ENCODE measurements at regions not wholly inside any gene's neighbourhood (a gene's known extent, or its start where the extent isn't known, plus 50 kb on each side); places are given as distances from the start of the nearest gene placed in this dataset.

DNA sequence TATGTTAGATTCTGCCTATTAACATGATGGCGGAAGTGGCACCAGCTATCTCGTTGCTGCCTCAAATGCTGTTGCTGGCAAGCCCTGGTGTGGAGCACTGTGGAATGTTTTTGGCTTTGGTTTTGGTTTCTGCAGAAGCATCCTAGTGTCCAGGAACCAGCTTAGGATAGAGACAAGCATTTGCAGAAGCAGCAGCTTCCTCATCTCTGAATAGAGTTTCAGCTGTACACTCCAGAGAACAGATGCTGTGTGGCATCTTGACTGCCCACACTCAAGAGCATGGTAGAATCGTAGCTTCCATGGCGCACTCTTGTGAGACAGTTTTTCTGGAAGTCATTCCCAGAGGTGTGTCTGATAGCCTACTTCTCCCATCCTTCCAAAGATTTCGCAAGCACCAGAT is 145.3 kb upstream of the RXFP2 start:
- Histone ChIP-seq H3K4me1 (ENCODE audit: control insufficient read depth, extremely low read depth, insufficient read depth, low read length) (no peaks in the 10 kb centered on the region), H3K27ac (ENCODE audit: insufficient read depth, low read length) (no peak overlapping the region), H3K9me3 (ENCODE audit: control insufficient read depth, insufficient read depth, low read depth, low read length) (no peaks in the 10 kb centered on the region), H3K9ac (ENCODE audit: insufficient read depth, low read length) (no peak overlapping the region), H3K4me2 (ENCODE audit: extremely low read depth, insufficient read depth, low read length) (no peak overlapping the region), H3K36me3 (ENCODE audit: control insufficient read depth, insufficient read depth, low read length) (no peaks in the 10 kb centered on the region), H4K20me1 (ENCODE audit: control insufficient read depth, extremely low read depth, insufficient read depth, low read length) (no peaks in the 10 kb centered on the region), H3K27me3 (ENCODE audit: control insufficient read depth, insufficient read depth, low read length) (no peaks in the 10 kb centered on the region), H3K4me3 (replicated peaks in 1 of 4; ENCODE audit: control extremely low read depth in 1 of 4, insufficient read depth in 1 of 4, low read depth in 3 of 4, low read length in 4 of 4) (no peak overlapping the region), H3K79me2 (ENCODE audit: control insufficient read depth, insufficient read depth, low read length) (no peaks in the 10 kb centered on the region), H2AFZ (ENCODE audit: low read length) (no peak overlapping the region)
- DNase-seq (ENCODE audit: low read depth in 2 of 2), result no peak
- TF ChIP-seq, protein P1, sequence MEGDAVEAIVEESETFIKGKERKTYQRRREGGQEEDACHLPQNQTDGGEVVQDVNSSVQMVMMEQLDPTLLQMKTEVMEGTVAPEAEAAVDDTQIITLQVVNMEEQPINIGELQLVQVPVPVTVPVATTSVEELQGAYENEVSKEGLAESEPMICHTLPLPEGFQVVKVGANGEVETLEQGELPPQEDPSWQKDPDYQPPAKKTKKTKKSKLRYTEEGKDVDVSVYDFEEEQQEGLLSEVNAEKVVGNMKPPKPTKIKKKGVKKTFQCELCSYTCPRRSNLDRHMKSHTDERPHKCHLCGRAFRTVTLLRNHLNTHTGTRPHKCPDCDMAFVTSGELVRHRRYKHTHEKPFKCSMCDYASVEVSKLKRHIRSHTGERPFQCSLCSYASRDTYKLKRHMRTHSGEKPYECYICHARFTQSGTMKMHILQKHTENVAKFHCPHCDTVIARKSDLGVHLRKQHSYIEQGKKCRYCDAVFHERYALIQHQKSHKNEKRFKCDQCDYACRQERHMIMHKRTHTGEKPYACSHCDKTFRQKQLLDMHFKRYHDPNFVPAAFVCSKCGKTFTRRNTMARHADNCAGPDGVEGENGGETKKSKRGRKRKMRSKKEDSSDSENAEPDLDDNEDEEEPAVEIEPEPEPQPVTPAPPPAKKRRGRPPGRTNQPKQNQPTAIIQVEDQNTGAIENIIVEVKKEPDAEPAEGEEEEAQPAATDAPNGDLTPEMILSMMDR (conservative IDR thresholded peaks at IDR 0.05 in 1 of 2, IDR thresholded peaks at IDR 0.05 in 1 of 2; ENCODE audit: low read depth in 1 of 2, low read length in 2 of 2), result no peak
- no peak for TF ChIP-seq EZH2 (IDR thresholded peaks at IDR 0.05; ENCODE audit: low read length, missing control alignments)

DNA sequence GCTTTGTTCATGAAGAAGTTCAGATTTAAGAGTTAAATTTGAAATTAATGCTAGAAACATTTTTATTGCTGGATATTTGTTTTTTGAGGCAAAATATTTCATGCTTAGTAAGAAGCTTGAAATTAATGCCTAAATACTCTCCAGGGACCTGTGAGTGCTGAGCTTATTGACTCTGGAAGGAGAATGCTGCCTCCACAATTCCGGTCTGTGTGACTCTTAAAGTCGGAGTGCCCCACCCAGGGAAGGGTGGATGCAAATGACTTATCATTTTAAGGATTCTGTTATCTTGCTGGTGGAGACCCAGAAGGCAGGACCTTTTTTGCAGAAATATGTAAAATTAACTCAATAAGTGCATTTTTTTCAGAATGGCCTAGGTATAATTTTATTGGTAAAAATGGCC is 143.8 kb upstream of the RXFP2 start:
- H3K27ac ChIP-seq (ENCODE audit: insufficient read depth, low read length), result no peak overlapping the region
- H3K9ac ChIP-seq (ENCODE audit: insufficient read depth, low read length), result no peak overlapping the region
- H3K36me3 ChIP-seq (ENCODE audit: control insufficient read depth, insufficient read depth, low read length), result no peaks in the 10 kb centered on the region
- DNase-seq (ENCODE audit: low read depth in 2 of 2), result no peak
- no peaks in the 10 kb centered on the region for H3K27me3 ChIP-seq (ENCODE audit: control insufficient read depth, insufficient read depth, low read length)
- H3K79me2 ChIP-seq (ENCODE audit: control insufficient read depth, insufficient read depth, low read length), result no peaks in the 10 kb centered on the region
- TF ChIP-seq EZH2 (IDR thresholded peaks at IDR 0.05; ENCODE audit: low read length, missing control alignments), result no peak
- TF ChIP-seq, protein P1 (conservative IDR thresholded peaks at IDR 0.05 in 1 of 2, IDR thresholded peaks at IDR 0.05 in 1 of 2; ENCODE audit: low read depth in 1 of 2, low read length in 2 of 2), result no peak
- no peaks in the 10 kb centered on the region for H3K4me1 ChIP-seq (ENCODE audit: control insufficient read depth, extremely low read depth, insufficient read depth, low read length)
- H3K9me3 ChIP-seq (ENCODE audit: control insufficient read depth, insufficient read depth, low read depth, low read length), result no peaks in the 10 kb centered on the region
- H4K20me1 ChIP-seq (ENCODE audit: control insufficient read depth, extremely low read depth, insufficient read depth, low read length), result no peaks in the 10 kb centered on the region
- H2AFZ ChIP-seq (ENCODE audit: low read length), result no peak overlapping the region
- H3K4me3 ChIP-seq (replicated peaks in 1 of 4; ENCODE audit: control extremely low read depth in 1 of 4, insufficient read depth in 1 of 4, low read depth in 3 of 4, low read length in 4 of 4), result no peak overlapping the region
- no peak overlapping the region for H3K4me2 ChIP-seq (ENCODE audit: extremely low read depth, insufficient read depth, low read length)

DNA sequence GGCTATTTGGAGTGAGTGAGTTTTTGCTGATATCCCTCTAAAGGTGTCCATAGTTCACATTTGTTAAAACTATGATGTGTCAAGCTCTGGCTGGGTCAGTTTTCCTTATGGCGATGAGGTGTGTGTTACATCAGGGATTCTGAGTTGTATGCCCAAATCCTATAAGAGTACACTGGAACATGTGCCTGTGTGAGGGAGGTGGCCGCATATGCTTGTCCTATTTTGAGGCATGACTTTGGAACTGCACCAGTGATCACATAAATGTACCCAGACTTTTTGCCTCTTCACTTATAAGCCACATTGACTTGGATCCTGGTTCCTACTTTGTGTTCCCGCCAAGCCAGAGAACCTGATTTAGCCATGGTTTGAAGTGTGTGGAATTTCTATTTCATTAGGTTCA is 140.3 kb upstream of the RXFP2 start:
- Histone ChIP-seq H3K4me1 (ENCODE audit: control insufficient read depth, extremely low read depth, insufficient read depth, low read length) (no peaks in the 10 kb centered on the region), H3K4me3 (replicated peaks in 1 of 4; ENCODE audit: control extremely low read depth in 1 of 4, insufficient read depth in 1 of 4, low read depth in 3 of 4, low read length in 4 of 4) (no peak overlapping the region), H3K27ac (ENCODE audit: insufficient read depth, low read length) (no peak overlapping the region), H3K36me3 (ENCODE audit: control insufficient read depth, insufficient read depth, low read length) (no peaks in the 10 kb centered on the region), H3K9ac (ENCODE audit: insufficient read depth, low read length) (no peak overlapping the region), H4K20me1 (ENCODE audit: control insufficient read depth, extremely low read depth, insufficient read depth, low read length) (no peaks in the 10 kb centered on the region), H3K9me3 (ENCODE audit: control insufficient read depth, insufficient read depth, low read depth, low read length) (no peaks in the 10 kb centered on the region), H3K4me2 (ENCODE audit: extremely low read depth, insufficient read depth, low read length) (no peak overlapping the region), H3K79me2 (ENCODE audit: control insufficient read depth, insufficient read depth, low read length) (no peaks in the 10 kb centered on the region), H3K27me3 (ENCODE audit: control insufficient read depth, insufficient read depth, low read length) (no peaks in the 10 kb centered on the region), H2AFZ (ENCODE audit: low read length) (no peak overlapping the region)
- TF ChIP-seq, protein P1 (conservative IDR thresholded peaks at IDR 0.05 in 1 of 2, IDR thresholded peaks at IDR 0.05 in 1 of 2; ENCODE audit: low read depth in 1 of 2, low read length in 2 of 2), result no peak
- no peak for TF ChIP-seq EZH2 (IDR thresholded peaks at IDR 0.05; ENCODE audit: low read length, missing control alignments)
- no peak for DNase-seq (ENCODE audit: low read depth in 2 of 2)

All from fibroblast of lung (primary cell).